ENCODE measurements at regions not wholly inside any gene's neighbourhood (a gene's known extent, or its start where the extent isn't known, plus 50 kb on each side); places are given as distances from the start of the nearest gene placed in this dataset.

- TF ChIP-seq CTCF (IDR thresholded peaks at IDR 0.05; ENCODE audit: poor library complexity, severe bottlenecking) (no peak), TAF1 (IDR thresholded peaks at IDR 0.05; ENCODE audit: low read depth) (no peak), EZH2 (IDR thresholded peaks at IDR 0.05; ENCODE audit: borderline replicate concordance, insufficient read depth, low read length, poor library complexity, severe bottlenecking) (no peak), RAD21 (conservative IDR thresholded peaks at IDR 0.05) (no peak), EP300 (conservative IDR thresholded peaks at IDR 0.05; ENCODE audit: poor library complexity, severe bottlenecking) (no peak), POLR2AphosphoS5 (IDR thresholded peaks at IDR 0.05) (no peak), MXI1 (conservative IDR thresholded peaks at IDR 0.05; ENCODE audit: poor library complexity, severe bottlenecking) (no peak)
These were observed 730.6 kb upstream of the FANCL start for GRCh38 chr2:58971511-58972360.
